HG03108 (cell line): ENCODE measurements at regions not wholly inside any gene's neighbourhood (a gene's known extent, or its start where the extent isn't known, plus 50 kb on each side); places are given as distances from the start of the nearest gene placed in this dataset.
"Not testable (repeated sequence)": the region's sequence is repeated elsewhere in the genome, so short reads cannot be mapped to it uniquely, and the experiment has no call there.

Source experiments
- ATAC-seq: cut with Tn5 transposase; IDR thresholded peaks from one replicate; pipeline ENCODE4 v1.9.1; 2021; ENCODE audit warnings: moderate library complexity; ENCODE audit not compliant: unreplicated experiment

- no peak for ATAC-seq
Observed at GRCh38 chr6:146981981-146982380, 222.2 kb upstream of the STXBP5 start.

- ATAC-seq: no peak
Observed at GRCh38 chr6:146984251-146984924, 219.8 kb upstream of the STXBP5 start.

GRCh38 chr6:146985111-146985510 is 219.1 kb upstream of the STXBP5 start:
- no peak for ATAC-seq

GRCh38 chr6:146985966-146986365 is 218.3 kb upstream of the STXBP5 start:
- ATAC-seq: no peak

GRCh38 chr6:146987938-146988337 is 216.3 kb upstream of the STXBP5 start:
- not testable (repeated sequence) for ATAC-seq

- ATAC-seq: no peak
Observed at GRCh38 chr6:146989860-146990259, 214.4 kb upstream of the STXBP5 start.

GRCh38 chr6:146990284-146990683 is 213.9 kb upstream of the STXBP5 start:
- no peak for ATAC-seq

- ATAC-seq: no peak
Observed at GRCh38 chr6:146990821-146991798, 213.1 kb upstream of the STXBP5 start.

- ATAC-seq: no peak
Observed at GRCh38 chr6:146997062-146997461, 207.2 kb upstream of the STXBP5 start.

GRCh38 chr6:146999766-147000165 is 204.5 kb upstream of the STXBP5 start:
- no peak for ATAC-seq

- no peak for ATAC-seq
Observed at GRCh38 chr6:147000545-147001488, 203.4 kb upstream of the STXBP5 start.

- no peak for ATAC-seq
Observed at GRCh38 chr6:147001621-147002020, 202.6 kb upstream of the STXBP5 start.

GRCh38 chr6:147003186-147003585 is 201.0 kb upstream of the STXBP5 start:
- ATAC-seq: no peak

GRCh38 chr6:147005499-147005898 is 198.7 kb upstream of the STXBP5 start:
- no peak for ATAC-seq

- no peak for ATAC-seq
Observed at GRCh38 chr6:147007441-147007840, 196.8 kb upstream of the STXBP5 start.

- no peak for ATAC-seq
Observed at GRCh38 chr6:147009358-147009757, 194.9 kb upstream of the STXBP5 start.

GRCh38 chr6:147015674-147016073 is 188.5 kb upstream of the STXBP5 start:
- no peak for ATAC-seq

- no peak for ATAC-seq
Observed at GRCh38 chr6:147016440-147016839, 187.8 kb upstream of the STXBP5 start.

GRCh38 chr6:147017153-147017552 is 187.1 kb upstream of the STXBP5 start:
- no peak for ATAC-seq

GRCh38 chr6:147019001-147019400 is 185.2 kb upstream of the STXBP5 start:
- ATAC-seq: no peak

GRCh38 chr6:147022041-147022440 is 182.2 kb upstream of the STXBP5 start:
- ATAC-seq: no peak
